NCI-H446 (cell line): ENCODE measurements at regions not wholly inside any gene's neighbourhood (a gene's known extent, or its start where the extent isn't known, plus 50 kb on each side); places are given as distances from the start of the nearest gene placed in this dataset.

ENCODE experiments used
- DNase-seq, 2 experiments: peaks; one replicate each; lab custom pipeline; 2025; lab: John Stamatoyannopoulos, UW

GRCh38 chr13:97134364-97135095, 87.6 kb upstream of the MBNL2 start:
- DNase-seq, result no peak

GRCh38 chr13:97135883-97136282, 86.2 kb upstream of the MBNL2 start:
- no peak for DNase-seq

GRCh38 chr13:97136418-97136817, 85.7 kb upstream of the MBNL2 start:
- peak in 1 of 2 experiments; percentile 53 for DNase-seq

GRCh38 chr13:97139691-97140090, 82.4 kb upstream of the MBNL2 start:
- no peak for DNase-seq

- no peak for DNase-seq
These were observed 82.0 kb upstream of the MBNL2 start for GRCh38 chr13:97140131-97140530.

- no peak for DNase-seq
These were observed 81.5 kb upstream of the MBNL2 start for GRCh38 chr13:97140611-97141010.

- DNase-seq, result no peak
These were observed 81.0 kb upstream of the MBNL2 start for GRCh38 chr13:97141097-97141496.

- peak in 1 of 2 experiments; percentile 52 for DNase-seq
These were observed 80.5 kb upstream of the MBNL2 start for GRCh38 chr13:97141564-97142005.

- peak in 1 of 2 experiments; percentile 6 for DNase-seq
These were observed 79.7 kb upstream of the MBNL2 start for GRCh38 chr13:97142452-97142851.

GRCh38 chr13:97145057-97145456, 77.1 kb upstream of the MBNL2 start:
- no peak for DNase-seq

GRCh38 chr13:97148894-97149293, 73.2 kb upstream of the MBNL2 start:
- DNase-seq, result no peak

- DNase-seq, result no peak
These were observed 61.7 kb upstream of the MBNL2 start for GRCh38 chr13:97160421-97160820.

GRCh38 chr13:97161582-97162231, 60.4 kb upstream of the MBNL2 start:
- no peak for DNase-seq

- DNase-seq, result no peak
These were observed 56.4 kb upstream of the MBNL2 start for GRCh38 chr13:97165502-97166425.

- DNase-seq, result no peak
These were observed 51.0 kb upstream of the MBNL2 start for GRCh38 chr13:97171136-97171535.
